Pancreas (tissue), 10 donors: ENCODE measurements at regions not wholly inside any gene's neighbourhood (a gene's known extent, or its start where the extent isn't known, plus 50 kb on each side); places are given as distances from the start of the nearest gene placed in this dataset.

Experiments
- ATAC-seq, 4 donors: fragments of 200-7000 bp; cut with Tn5 transposase; one replicate each; pipeline versions ENCODE4 v1.8.0 to v1.9.1; 2020; ENCODE audit warnings: mild to moderate bottlenecking in 4 of 4, moderate library complexity in 4 of 4
- DNase-seq, 6 donors: peaks; one replicate each; pipeline ENCODE4 v3.0.0-alpha.2; 2020
- FAIRE-seq: peaks from 2 replicates; lab custom pipeline; 2012; peaks lifted over from hg19 to GRCh38; lab: Jason Lieb, UNC
- H3K27ac ChIP-seq, 4 donors: fragments of 200-600 bp; sonication (generic); 1 replicate in 3 of 4; 2 replicates in 1 of 4; pipeline versions ENCODE4 v1.5.0 to v1.8.0; 2020
- H3K27me3 ChIP-seq, 4 donors: fragments of 200-600 bp; one replicate each; pipeline ENCODE4 v1.8.0; 2021
- H3K36me3 ChIP-seq, 3 donors: fragments of 200-600 bp; sonication (generic) in 1 of 3; one replicate each; pipeline versions ENCODE4 v1.5.0 to v1.8.0; 2020 to 2021
- H3K4me1 ChIP-seq, 3 donors: fragments of 200-600 bp; one replicate each; pipeline ENCODE4 v1.8.0; 2021
- H3K4me3 ChIP-seq, 4 donors: fragments of 200-600 bp; sonication (generic) in 2 of 4; one replicate each; pipeline versions ENCODE4 v1.5.0 to v1.8.0; 2020 to 2021
- H3K9me3 ChIP-seq, 4 donors: fragments of 200-600 bp; one replicate each; pipeline ENCODE4 v1.8.0; 2021
- WGBS, 2 donors: extraction: QIAGEN DNeasy Blood & Tissue Kit; methylation state at CpG; one replicate each; pipeline ENCODE4 v1.1.7; 2013; 5-methylcytosine and 5-hydroxymethylcytosine counted together
- intact Hi-C, 3 donors: fragments of 100-400 bp; cut with DNase I; formaldehyde crosslinking; loops; one replicate each; pipeline versions ENCODE4 v1.11.1 to v1.14.2; 2022
- TF ChIP-seq, protein P1 (sequence below), 4 donors: fragments of 200-600 bp; sonication (generic) in 3 of 4; IDR thresholded peaks; one replicate each; pipeline versions ENCODE4 v1.5.0 to v1.8.0; 2021; ENCODE audit warnings: antibody characterized with exemption in 4 of 4
- donor health status: healthy with polysubstance abuse.
- donor health status: DM: no; HTN: no; CAD: no; lungs with moderate emphysema.
- donor health status: DM: no; HTN: no; CAD: no.
- donor health status: control.
- donor health status: control.
- donor health status: Bipolar disorder and iron deficiency.
- donor health status: DM: yes; HTN: yes; CAD: no.
- donor health status: DM: no; HTN: no; CAD: no.
- donor health status: DM: no; HTN: no; CAD: no.
- donor health status: DM: yes; HTN: yes; CAD: no.

DNA sequence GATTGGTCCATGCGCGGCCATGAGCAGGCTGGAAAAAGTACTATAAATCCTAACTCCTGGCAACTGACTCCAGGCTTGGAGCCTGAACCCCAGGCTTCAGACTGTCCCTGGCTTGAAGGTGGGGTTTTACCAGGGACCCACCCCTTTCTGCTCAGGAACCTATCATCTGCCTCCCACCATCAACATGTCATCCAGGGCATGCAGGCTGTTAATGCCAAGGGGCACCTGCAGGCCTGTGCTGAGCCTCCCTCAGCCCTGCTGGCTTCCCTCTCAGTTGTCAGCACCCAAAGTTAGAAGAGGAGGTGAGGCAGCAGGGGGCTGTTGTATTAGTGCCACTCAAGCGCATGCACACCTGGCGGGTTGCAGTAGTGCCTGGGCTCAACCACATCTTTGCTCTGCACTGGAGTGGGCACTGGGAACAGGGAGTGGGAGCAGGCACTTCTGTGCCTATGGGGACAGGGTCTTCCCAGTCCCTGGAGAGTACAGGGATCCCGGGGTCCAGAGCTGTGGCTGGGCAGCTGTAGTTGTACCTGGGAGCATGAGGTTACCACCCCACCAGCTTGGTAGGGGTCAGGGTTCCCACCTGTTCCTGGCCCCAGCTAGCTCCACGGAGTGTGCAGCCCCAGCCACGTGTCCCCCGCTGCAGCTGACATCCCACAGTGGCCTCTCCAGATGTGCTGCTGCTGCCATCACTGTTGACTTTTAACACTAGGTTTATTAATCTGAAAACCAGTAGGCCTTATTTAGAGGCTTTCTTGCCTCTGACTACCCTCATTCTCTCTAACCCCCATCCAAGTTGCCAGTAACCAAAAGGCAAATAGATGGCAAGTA is 306.2 kb upstream of the RIOK2 start:
- H3K27me3 ChIP-seq, result no peaks in the 10 kb centered on the region
- ATAC-seq, result no peak
- H3K27ac ChIP-seq, result no peak overlapping the region
- H3K36me3 ChIP-seq, result no peaks in the 10 kb centered on the region
- 80 to 89% methylated on average over 8 of the region's 8 CpGs for WGBS, 2 donors
- no peak overlapping the region for H3K4me3 ChIP-seq
- peak in 1 of 6 donors; percentile 36 for DNase-seq
- H3K9me3 ChIP-seq, result no peaks in the 10 kb centered on the region
- no peaks in the 10 kb centered on the region for H3K4me1 ChIP-seq
- TF ChIP-seq, protein P1, sequence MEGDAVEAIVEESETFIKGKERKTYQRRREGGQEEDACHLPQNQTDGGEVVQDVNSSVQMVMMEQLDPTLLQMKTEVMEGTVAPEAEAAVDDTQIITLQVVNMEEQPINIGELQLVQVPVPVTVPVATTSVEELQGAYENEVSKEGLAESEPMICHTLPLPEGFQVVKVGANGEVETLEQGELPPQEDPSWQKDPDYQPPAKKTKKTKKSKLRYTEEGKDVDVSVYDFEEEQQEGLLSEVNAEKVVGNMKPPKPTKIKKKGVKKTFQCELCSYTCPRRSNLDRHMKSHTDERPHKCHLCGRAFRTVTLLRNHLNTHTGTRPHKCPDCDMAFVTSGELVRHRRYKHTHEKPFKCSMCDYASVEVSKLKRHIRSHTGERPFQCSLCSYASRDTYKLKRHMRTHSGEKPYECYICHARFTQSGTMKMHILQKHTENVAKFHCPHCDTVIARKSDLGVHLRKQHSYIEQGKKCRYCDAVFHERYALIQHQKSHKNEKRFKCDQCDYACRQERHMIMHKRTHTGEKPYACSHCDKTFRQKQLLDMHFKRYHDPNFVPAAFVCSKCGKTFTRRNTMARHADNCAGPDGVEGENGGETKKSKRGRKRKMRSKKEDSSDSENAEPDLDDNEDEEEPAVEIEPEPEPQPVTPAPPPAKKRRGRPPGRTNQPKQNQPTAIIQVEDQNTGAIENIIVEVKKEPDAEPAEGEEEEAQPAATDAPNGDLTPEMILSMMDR (IDR thresholded peaks at IDR 0.05), result no peak
- intact Hi-C loops, result no loop called here
- no peak for FAIRE-seq

DNA sequence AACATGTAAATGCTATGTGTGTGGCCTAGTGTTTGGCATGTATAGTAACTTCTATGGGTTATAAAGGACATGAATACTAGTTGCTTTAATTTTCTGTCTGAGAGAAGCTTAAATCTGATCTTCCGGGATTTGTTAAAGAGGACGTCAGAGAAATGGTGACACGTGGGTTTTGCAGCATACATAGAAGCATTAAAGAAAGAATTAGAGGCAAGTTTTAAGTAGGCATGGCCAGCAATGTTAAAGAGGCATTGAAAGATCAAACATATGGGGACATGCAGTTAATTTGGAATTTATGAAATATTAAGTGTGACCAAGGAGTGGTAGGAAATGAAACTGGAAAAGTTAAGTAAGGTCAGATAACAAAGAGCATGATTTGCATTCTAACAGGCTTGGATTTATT is 311.4 kb upstream of the RIOK2 start:
- TF ChIP-seq, protein P1 (IDR thresholded peaks at IDR 0.05), result no peak
- 71 to 80% methylated on average over 3 of the region's 3 CpGs for WGBS, 2 donors
- no peaks in the 10 kb centered on the region for H3K36me3 ChIP-seq
- FAIRE-seq, result no peak
- H3K27ac ChIP-seq, result no peak overlapping the region
- H3K4me3 ChIP-seq, result no peak overlapping the region
- ATAC-seq, result no peak
- no peaks in the 10 kb centered on the region for H3K27me3 ChIP-seq
- no peaks in the 10 kb centered on the region for H3K4me1 ChIP-seq
- intact Hi-C loops, result no loop called here
- H3K9me3 ChIP-seq, result no peaks in the 10 kb centered on the region
- no peak for DNase-seq

- no peaks in the 10 kb centered on the region for H3K27me3 ChIP-seq
- no peaks in the 10 kb centered on the region for H3K9me3 ChIP-seq
- no peak for DNase-seq
- H3K27ac ChIP-seq, result no peak overlapping the region
- TF ChIP-seq, protein P1 (IDR thresholded peaks at IDR 0.05), result no peak
- no peak for ATAC-seq
- intact Hi-C loops, result no loop called here
- no peaks in the 10 kb centered on the region for H3K36me3 ChIP-seq
- no peaks in the 10 kb centered on the region for H3K4me1 ChIP-seq
- H3K4me3 ChIP-seq, result no peak overlapping the region
- FAIRE-seq, result no peak
Measured at GRCh38 chr5:97495301-97495700, 312.3 kb upstream of the RIOK2 start.

- DNase-seq (no peak), ATAC-seq (no peak), FAIRE-seq (no peak)
- H3K27me3 ChIP-seq, result no peaks in the 10 kb centered on the region
- H3K36me3 ChIP-seq, result no peaks in the 10 kb centered on the region
- H3K9me3 ChIP-seq, result no peaks in the 10 kb centered on the region
- intact Hi-C loops, result no loop called here
- TF ChIP-seq, protein P1 (IDR thresholded peaks at IDR 0.05), result no peak
- H3K4me1 ChIP-seq, result no peaks in the 10 kb centered on the region
- H3K4me3 ChIP-seq, result no peak overlapping the region
- no peak overlapping the region for H3K27ac ChIP-seq
- 47 to 51% methylated on average over 2 of the region's 2 CpGs for WGBS, 2 donors
Measured at GRCh38 chr5:97496037-97496436, 313.0 kb upstream of the RIOK2 start.

- ATAC-seq (no peak), FAIRE-seq (no peak), DNase-seq (no peak)
Measured at GRCh38 chr5:97498657-97499056, 315.6 kb upstream of the RIOK2 start.

More at GRCh38 chr5:97498657-97499056, 315.6 kb upstream of the RIOK2 start:
- no peaks in the 10 kb centered on the region for H3K9me3 ChIP-seq
- no peak overlapping the region for H3K4me3 ChIP-seq
- no peaks in the 10 kb centered on the region for H3K36me3 ChIP-seq
- 81 to 89% methylated on average over 1 of the region's 1 CpG for WGBS, 2 donors
- no peak overlapping the region for H3K27ac ChIP-seq
- intact Hi-C loops, result no loop called here
- H3K27me3 ChIP-seq, result no peaks in the 10 kb centered on the region
- H3K4me1 ChIP-seq, result no peaks in the 10 kb centered on the region
- TF ChIP-seq, protein P1 (IDR thresholded peaks at IDR 0.05), result no peak
